RCC 7860 (cell line): ENCODE measurements at regions not wholly inside any gene's neighbourhood (a gene's known extent, or its start where the extent isn't known, plus 50 kb on each side); places are given as distances from the start of the nearest gene placed in this dataset.

Experiments used
- DNase-seq: peaks from one replicate; pipeline ENCODE4 v3.0.0-alpha.2; 2015; ENCODE audit warnings: low spot score
- FAIRE-seq: peaks from 2 replicates; lab custom pipeline; 2012; peaks lifted over from hg19 to GRCh38; lab: Jason Lieb, UNC

DNA sequence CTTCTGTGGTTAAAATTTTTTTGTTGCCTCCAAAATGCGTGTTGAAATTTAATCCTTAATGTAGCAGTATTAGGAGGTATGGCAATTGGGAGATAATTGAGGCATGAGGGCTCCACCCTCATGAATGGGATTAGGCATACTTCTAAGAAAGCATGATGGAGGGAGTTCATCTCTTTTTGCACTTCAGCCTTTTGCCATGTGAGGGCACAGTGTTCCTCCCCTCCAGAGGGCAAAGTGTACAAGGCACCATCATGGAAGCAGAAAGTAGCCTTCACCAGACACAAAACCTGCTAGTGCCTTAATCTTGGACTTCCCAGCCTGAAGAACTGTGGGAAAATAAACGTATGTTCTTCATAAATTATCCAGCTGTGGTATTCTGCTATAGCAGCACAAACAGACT is 429.5 kb downstream of the ZIC1 start:
- DNase-seq (no peak), FAIRE-seq (no peak)

DNA sequence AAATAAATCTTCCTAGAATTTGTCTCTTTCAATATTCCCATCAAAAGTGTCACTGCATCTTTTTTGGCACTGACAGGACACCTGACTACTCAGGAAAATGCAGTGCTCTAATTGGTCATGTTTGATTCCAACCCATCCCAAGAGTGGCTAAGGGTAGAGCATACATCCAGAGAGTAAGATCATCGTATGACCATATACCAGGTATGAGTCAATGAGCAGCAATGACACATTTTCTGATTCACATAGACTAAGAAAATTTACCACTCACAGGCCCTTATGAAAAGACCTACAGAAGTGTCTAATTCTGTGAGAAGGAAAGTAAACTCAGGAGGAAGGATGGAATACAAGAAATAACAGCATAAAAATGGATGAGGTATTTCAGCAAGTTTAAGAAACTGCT is 434.2 kb downstream of the ZIC1 start:
- DNase-seq (no peak), FAIRE-seq (no peak)

DNA sequence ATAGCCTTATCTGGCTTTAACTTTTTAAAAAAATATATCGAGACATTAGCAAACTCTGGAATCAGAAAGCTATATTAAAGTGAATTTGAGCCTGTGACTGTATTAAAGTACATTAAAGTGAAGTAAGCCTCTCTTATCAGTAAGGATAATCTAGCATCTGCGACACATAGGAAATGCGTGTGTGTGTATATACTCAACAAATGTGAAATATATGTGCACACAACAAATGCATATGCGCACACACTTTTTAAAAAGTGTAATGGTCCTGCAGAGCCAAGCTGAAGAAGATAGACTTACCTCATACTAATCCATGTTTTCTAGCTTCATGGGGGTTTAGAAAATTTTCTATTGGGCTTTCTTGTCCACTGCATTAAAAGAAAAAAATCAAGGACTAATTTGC is 437.1 kb downstream of the ZIC1 start:
- FAIRE-seq, result no peak
- no peak for DNase-seq

DNA sequence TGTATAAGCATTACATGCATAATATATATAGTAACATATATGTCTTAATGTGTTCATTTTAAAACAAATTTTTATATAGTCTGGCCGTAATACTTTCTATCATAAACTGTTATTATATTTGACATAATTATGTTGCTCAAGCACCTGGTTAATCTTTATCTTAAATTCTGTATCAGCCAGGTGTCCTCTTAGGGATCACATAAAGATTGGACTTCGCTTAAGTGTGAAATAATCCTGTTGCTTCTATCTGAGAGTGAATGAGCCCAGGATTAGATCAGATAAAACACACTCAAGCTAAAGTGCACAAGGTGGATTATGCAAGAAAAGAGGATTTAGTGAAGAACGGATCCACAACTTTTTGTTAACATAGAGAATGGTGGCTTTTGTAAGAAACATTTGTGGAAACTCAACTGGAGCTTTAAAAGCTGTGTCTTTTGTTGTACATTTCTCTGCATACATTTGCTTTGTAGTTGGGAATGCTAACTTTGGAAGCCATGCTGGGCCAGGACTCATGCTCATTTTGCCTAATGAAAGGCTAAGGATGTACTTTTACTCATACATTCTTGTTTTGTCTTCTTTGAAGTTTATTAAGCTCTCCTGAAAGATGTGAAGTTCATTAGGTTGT is 437.8 kb downstream of the ZIC1 start:
- DNase-seq (no peak), FAIRE-seq (no peak)

DNA sequence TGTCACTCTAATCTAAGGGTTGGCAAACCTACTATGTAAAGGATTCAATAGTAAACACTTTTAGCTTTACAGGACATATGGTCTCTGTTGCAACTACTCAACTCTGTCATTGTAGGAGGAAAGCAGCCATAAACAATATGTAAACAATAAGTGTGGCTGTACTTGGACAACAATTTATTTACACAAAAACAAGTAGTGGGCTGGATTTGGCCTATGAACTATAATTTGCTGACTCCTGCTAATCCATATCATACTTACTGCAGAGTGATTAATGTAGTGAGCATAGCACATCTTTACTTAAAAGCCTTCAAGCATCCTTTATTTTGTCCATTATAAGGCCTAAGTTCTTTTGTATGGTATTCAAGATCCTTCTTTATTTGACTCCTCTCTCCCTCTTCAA is 441.9 kb downstream of the ZIC1 start:
- no peak for DNase-seq
- FAIRE-seq, result no peak

DNA sequence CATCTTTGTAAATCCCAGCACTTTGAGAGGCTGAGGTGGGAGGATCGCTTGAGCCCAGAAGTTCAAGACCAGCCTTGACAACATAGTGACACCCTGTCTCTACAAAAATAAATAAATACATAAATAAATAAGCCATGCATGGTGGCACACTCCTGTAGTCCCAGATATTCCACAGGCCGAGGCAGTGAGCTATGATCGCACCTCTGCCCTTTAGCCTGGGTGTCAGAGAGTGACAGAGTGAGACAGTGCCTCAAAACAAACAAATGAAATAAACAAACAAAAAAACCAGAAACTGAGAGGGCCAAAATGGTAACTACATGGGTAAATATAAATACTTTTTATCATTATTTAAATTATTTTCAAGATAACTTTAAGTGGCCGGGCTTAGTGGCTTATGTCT is 445.4 kb downstream of the ZIC1 start:
- FAIRE-seq, result no peak
- no peak for DNase-seq

DNA sequence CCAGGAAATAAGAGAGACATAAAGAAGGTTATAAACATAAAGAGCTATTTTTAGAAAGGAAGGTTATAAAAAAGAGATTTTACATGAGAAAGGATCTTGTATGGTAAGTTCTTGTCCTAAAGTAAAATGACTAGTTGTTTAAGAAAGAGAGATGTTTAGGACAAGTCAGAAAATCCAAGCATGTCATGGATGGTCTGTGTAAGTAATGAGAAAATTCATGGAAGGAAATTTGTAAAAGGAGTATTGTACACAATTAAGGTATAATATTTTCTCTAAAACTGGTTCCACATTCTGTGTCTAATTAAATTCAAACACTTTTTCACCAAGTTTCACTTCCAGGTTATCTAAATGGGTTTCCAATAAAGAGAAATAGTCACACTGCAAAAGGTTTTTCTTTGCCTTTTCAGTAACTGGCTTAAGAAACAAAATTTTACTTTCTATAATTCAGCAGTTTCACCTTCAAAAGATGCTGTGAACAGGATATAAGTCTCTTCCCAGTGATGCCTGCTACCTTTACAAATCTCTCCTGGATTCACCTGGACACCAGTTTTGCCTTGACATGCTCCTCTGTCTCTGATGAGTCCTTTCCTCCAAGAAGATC is 455.7 kb downstream of the ZIC1 start:
- DNase-seq (no peak), FAIRE-seq (no peak)

DNA sequence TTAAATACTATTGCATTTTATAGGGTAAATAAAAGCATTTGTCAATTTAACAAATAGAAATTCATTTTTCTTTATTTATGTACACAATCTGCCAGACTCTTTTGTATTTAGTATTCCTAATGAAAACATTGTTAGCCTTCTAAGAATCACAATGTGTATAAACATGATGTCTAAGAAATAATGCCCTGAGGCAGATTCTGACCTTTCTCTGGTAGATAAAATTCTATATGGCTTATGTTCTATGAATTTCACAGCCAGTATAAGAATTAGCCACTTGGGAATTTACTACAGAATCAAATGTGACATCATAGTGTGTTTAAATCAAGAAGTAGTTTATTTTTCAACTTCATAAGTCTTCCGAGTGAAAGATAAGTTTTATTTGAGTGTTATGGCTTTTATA is 457.4 kb downstream of the ZIC1 start:
- FAIRE-seq (no peak), DNase-seq (no peak)

DNA sequence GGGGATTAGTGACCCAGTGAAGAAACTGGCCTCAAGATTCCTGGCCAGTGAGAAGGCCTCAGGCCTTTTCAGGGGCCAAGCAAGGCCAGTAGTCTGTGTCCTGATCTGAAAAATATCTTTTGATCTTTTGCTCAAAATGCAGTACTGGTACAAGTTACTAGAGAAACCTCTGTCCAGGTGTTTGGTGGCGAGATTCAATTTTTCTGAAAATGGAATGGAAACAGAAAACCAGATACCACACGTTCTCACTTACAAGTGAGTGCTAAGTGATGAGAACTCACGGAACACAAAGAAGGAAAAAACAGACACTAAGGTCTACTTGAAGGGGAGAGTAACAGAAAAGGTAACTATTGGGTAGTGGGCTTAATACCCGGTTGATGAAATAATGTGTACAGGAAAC is 463.4 kb downstream of the ZIC1 start:
- no peak for FAIRE-seq
- no peak for DNase-seq

DNA sequence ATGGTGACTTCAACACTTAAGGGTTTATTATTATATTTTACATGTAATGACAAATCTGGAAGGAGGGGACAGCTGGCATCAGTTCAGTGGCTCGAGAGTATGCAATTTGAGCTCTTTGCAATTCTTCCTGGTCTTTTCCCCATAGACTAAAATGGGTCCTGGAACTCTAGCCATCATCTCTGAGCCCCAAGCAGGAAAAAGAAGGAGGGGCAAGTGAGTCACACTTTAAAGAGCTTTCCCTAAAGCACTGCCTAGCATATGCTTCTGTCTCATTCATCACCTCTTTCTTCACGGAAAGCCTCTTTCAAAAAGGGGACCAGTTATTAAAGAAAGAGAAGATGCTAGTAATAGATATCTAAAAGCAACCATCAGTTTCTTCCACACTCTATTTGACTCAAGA is 466.3 kb downstream of the ZIC1 start:
- FAIRE-seq (no peak), DNase-seq (no peak)

DNA sequence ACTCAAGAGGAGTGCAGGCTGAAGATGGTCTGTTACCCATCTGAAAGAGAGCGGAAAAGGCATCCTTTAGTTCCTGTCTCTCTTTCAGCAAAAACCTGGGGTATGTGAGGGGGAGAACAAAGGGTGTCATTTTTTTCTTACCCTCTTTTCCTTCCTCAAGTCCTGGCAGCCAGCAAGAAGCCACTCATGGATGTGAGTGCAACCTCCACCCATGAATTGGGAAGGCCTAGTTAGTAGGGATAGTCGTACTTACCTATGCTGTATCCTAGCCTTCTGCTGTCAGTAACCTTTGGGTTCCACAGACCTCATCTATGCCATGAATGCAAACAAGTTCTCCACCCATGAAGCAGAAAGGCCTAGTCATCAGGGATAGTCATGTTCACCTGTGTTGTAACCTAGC is 472.8 kb downstream of the ZIC1 start:
- DNase-seq (no peak), FAIRE-seq (no peak)

DNA sequence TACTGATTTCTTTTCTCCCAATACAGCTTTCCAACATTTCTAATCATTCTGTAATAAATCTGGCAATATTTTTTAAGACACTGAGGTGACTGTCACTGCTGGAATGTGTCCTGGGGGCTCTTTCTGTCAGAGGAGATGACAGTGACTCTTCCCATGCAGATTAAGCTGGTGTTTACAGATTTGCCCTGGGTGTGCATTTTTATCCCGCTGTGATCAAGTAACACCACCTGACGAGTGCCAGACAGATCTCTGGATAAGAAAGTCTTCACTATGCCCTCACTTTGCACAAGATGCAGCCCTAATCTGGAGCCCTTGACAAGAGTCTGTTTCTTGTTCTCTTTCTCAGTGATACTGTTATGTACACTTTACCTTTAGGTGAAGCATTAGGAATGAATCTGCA is 477.7 kb downstream of the ZIC1 start:
- no peak for DNase-seq
- no peak for FAIRE-seq

DNA sequence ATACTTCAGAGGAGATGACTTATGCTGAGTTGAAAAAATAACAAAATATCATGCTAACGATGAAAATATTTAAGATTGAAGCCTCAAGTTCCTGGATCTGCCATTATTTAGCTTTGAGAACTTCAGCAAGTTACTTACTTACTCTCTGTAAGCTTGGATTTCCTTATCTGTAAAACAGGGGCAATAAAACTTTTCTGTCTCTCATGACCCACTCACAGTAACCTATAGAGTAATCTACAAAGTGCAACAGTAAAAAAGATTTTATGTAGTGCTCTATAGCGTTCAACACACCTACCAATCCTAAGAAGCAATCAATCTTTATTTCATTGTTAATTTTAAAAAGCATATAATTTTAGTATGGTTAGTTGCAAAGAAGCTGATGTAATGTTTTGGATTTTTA is 478.6 kb downstream of the ZIC1 start:
- FAIRE-seq (no peak), DNase-seq (no peak)

DNA sequence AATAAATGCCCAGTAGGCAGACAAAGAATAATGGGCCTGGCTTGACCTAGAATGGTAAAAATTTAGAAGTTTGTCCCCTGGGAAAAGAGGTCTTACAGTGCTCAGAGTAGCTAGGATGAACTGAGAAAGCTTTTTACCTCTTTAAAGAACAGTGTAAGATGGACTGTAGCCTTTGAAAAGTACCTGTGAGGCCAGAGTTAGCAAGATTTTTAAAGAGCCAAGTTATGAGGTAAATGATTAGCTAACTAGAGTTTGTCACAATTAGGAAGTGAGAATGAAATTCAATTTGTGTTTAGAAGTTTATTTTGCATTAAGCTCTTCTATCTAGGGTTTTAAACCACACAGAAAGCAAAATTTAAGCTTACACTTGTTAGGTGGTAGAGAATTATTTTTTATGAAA is 480.9 kb downstream of the ZIC1 start:
- DNase-seq, result no peak
- no peak for FAIRE-seq

DNA sequence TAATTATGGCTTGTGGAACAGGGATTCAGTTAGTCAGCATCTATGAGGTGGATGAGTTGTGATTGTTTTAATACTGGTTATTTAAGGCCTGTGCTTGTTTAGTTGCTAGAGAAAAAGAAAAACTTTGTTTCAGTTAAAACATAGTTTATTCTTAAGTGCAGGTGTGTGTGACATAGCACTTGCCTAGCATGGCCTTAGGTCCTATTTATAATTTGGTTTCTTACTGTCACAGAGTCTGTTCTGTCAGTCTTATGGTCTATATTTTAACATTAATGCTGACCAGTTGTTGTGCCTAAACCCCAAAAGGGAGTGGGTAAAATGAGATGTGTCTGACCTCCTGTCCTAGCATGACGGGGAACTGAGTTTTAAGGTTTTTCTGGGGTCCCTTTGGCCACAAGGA is 486.3 kb downstream of the ZIC1 start:
- no peak for FAIRE-seq
- no peak for DNase-seq

DNA sequence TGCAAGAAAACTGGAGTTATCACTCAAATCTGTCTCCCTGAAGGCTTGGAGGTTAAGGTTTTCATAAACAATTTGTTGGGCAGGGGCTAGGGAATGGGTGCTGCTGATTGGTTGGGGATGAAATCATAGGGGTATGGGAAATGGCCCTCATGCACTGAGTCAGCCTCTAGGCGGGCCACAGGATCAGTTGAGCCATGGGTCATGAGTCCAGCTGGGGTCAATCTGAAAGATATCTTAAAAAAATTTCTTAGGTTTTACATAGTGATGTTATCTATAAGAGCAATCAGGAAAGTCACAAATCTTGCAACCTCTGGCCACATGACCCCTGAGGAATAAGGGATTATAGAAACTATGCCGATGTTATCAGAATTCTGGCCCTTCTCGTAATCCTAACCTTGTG is 491.7 kb downstream of the ZIC1 start:
- FAIRE-seq (no peak), DNase-seq (no peak)

DNA sequence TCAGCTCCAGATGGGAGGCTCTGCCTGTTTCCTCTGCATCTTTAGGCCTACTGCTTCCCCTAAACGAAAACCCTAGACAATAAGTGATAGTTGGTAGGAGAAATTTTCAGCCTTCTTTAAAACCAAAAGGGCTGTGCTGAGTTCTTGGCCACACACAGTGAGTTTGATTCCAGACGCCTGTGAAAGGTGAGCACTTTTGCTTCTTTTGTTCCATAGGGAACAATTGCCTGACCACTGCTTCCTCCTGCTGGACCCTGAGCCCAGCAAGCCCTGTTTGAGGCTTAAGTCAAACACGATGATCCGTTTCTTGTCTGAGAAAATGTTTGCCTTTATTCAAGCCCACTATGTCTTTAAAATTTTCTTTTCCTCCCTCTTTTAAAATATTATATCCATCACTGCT is 493.9 kb downstream of the ZIC1 start:
- no peak for DNase-seq
- FAIRE-seq, result no peak

DNA sequence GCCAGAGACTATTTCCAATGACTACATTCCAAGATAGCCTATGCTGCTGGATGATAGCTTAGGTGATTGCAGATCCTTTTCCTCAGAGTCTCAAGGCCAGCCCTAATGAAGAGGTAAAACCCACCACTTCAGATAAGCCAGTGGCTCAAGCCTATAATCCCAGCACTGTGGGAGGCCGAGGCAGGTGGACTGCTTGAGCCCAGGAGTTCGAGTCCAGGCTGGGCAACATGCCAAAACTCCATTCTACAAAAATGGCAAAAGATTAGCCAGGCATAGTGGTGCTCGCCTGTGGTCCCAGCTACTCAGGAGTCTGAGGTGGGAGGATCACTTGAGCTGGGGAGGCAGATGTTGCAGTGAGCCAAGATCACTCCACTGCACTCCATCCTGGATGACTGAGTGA is 495.3 kb downstream of the ZIC1 start:
- FAIRE-seq (no peak), DNase-seq (no peak)

DNA sequence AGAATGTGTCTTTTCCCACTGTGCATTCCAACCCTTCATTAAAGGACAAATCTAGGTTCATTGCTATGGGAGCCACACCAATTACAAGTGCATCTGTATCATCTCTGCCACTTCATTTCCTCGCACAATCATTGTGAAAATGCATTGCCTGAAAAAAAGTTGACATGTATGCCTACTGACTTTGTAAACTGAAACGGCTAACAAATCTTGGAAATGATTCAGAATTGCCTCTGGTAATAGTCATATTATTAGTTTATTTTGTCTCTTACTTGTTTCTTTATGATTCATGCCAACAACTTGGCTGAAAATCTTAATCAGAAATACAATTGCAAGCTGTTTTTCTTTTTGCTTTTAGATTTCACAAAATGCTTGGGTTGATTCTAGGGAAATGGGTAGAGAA is 497.1 kb downstream of the ZIC1 start:
- DNase-seq (no peak), FAIRE-seq (no peak)

DNA sequence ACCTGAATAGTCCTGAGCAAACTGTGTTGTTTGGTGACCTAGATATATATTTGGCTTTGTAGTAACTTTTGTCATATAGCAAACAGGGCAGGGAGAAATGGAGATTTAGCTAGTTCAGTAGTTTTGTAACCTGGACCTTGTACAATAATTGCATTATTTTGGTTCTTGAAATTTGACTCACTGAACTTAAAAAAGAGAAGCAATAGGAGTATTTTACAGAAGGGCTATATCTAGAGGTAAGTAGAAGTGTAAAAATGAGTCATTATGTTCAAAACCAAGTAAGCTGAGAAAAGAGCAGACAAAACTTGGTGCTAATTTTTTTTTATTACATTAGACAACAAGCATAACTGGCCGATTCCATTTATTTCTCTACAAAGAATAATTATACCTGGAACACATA is 505.4 kb downstream of the ZIC1 start:
- FAIRE-seq, result no peak

DNA sequence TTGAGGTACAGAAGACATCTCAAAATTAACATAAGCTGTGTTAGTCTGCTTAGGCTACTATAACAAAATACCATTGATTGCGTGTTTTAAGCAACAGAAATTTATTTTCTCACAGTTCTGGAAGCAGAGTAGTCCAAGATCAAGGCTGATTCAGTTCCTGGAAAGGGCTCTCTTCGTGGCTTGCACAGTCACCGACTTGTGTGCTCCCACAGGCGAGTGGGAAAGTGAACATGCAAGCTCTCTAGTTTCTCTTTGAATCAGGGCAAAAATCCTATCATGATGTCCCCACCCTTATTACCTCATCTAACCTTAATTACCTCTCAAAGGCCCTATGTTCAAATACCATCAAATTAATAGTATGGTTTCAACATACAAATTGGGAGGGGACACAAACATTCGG is 505.9 kb downstream of the ZIC1 start:
- DNase-seq (no peak), FAIRE-seq (no peak)

More for the DNA sequence above, 505.4 kb downstream of the ZIC1 start:
- no peak for DNase-seq

DNA sequence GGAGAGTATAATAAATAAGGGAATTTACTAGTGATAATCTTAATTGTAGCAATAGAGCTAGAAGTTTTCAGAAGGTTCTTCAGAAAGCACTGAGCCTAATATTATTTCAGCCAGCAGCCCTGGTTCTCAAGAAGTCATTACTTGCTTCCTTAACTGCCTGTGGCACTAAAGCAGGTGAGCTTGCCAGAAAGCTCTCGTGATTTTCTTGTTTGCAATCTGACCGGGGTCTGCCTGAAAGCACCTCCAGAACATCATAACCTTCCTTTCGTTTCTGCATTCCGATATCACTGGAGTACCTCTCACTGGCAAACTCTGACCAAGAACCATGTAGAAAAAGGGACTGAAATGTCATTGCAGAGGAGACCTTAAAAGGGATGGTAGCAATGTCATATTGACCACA is 510.3 kb downstream of the ZIC1 start:
- no peak for FAIRE-seq
- DNase-seq, result no peak

DNA sequence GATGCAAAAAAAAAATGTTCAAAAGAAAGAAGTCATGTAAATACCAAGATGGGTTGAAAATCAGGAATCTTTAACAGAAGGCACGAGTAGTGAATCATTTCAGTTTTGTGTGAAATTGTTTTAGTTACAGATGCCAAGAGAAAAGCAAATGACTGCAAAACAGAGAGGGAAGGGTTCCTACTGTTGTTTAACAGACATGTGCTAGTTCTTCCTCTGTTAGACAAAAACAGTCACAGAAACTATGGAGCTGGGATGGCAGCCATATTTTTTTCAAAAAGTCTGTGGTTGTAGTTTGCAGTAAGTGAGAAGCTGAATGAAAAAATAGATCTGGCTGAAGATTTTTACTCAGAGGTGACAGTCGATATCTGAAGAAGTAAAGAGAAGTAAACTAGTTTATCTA is 511.9 kb downstream of the ZIC1 start:
- FAIRE-seq (no peak), DNase-seq (no peak)
